GM19397 (cell line): ENCODE measurements at regions not wholly inside any gene's neighbourhood (a gene's known extent, or its start where the extent isn't known, plus 50 kb on each side); places are given as distances from the start of the nearest gene placed in this dataset.

Source experiments
- ATAC-seq: cut with Tn5 transposase; IDR thresholded peaks from one replicate; pipeline ENCODE4 v1.9.1; 2021; ENCODE audit warnings: mild to moderate bottlenecking, moderate library complexity; ENCODE audit not compliant: unreplicated experiment

GRCh38 chr1:82848043-82848442 lies 1047.3 kb downstream of the ADGRL2 start:
- ATAC-seq = no peak

- no peak for ATAC-seq
These were observed 1045.1 kb downstream of the ADGRL2 start for GRCh38 chr1:82845866-82846265.

GRCh38 chr1:82844911-82845827 lies 1044.4 kb downstream of the ADGRL2 start:
- no peak for ATAC-seq

- no peak for ATAC-seq
These were observed 1043.7 kb downstream of the ADGRL2 start for GRCh38 chr1:82844447-82844846.

GRCh38 chr1:82843876-82844275 lies 1043.1 kb downstream of the ADGRL2 start:
- no peak for ATAC-seq

- ATAC-seq = no peak
These were observed 1039.5 kb downstream of the ADGRL2 start for GRCh38 chr1:82840192-82840591.

GRCh38 chr1:82837766-82838465 lies 1037.2 kb downstream of the ADGRL2 start:
- no peak for ATAC-seq

- no peak for ATAC-seq
These were observed 1036.4 kb downstream of the ADGRL2 start for GRCh38 chr1:82836973-82837680.

GRCh38 chr1:82836213-82836972 lies 1035.7 kb downstream of the ADGRL2 start:
- ATAC-seq = no peak

GRCh38 chr1:82830690-82831380 lies 1030.1 kb downstream of the ADGRL2 start:
- no peak for ATAC-seq

- no peak for ATAC-seq
These were observed 1028.8 kb downstream of the ADGRL2 start for GRCh38 chr1:82829527-82829926.

GRCh38 chr1:82823876-82824275 lies 1023.1 kb downstream of the ADGRL2 start:
- ATAC-seq = no peak

- no peak for ATAC-seq
These were observed 1020.1 kb downstream of the ADGRL2 start for GRCh38 chr1:82820816-82821215.

GRCh38 chr1:82819234-82819633 lies 1018.5 kb downstream of the ADGRL2 start:
- ATAC-seq = no peak

GRCh38 chr1:82818586-82818985 lies 1017.9 kb downstream of the ADGRL2 start:
- ATAC-seq = no peak

GRCh38 chr1:82813386-82813785 lies 1012.7 kb downstream of the ADGRL2 start:
- ATAC-seq = no peak

GRCh38 chr1:82810601-82811000 lies 1009.9 kb downstream of the ADGRL2 start:
- ATAC-seq = no peak

GRCh38 chr1:82807563-82807962 lies 1006.8 kb downstream of the ADGRL2 start:
- no peak for ATAC-seq

- ATAC-seq = no peak
These were observed 1005.4 kb downstream of the ADGRL2 start for GRCh38 chr1:82806133-82806532.

GRCh38 chr1:82801176-82801575 lies 1000.4 kb downstream of the ADGRL2 start:
- ATAC-seq = no peak
